HCT116 (cell line): ENCODE measurements at regions not wholly inside any gene's neighbourhood (a gene's known extent, or its start where the extent isn't known, plus 50 kb on each side); places are given as distances from the start of the nearest gene placed in this dataset.

Experiments
- ATAC-seq: fragments of 200-7000 bp; cut with Tn5 transposase; 2 replicates; pipeline ENCODE4 v1.9.1; 2020; ENCODE audit warnings: mild to moderate bottlenecking, moderate library complexity
- BruUV-seq: library from RNA; stranded (reverse); fragments of 400-500 nt; replicated peaks from 2 replicates; lab custom pipeline; 2021; lab: Mats Ljungman, UMichigan
- CTCF ChIA-PET: fragments of 300-600 bp; sonication (Branson Sonifier 250); formaldehyde crosslinking; loops from one replicate; lab custom pipeline; 2021; ENCODE audit warnings: antibody characterized with exemption; lab: Charles Lee
- POLR2A ChIA-PET: fragments of 300-600, 350-600 bp; sonication (Branson Sonifier 250); formaldehyde crosslinking; loops from one replicate; lab custom pipeline; 2021; ENCODE audit warnings: antibody characterized with exemption; lab: Charles Lee
- RAD21 ChIA-PET, 2 experiments: fragments of 300-600 bp; sonication (Branson Sonifier 250); formaldehyde crosslinking; loops; one replicate each; lab custom pipeline; 2023; ENCODE audit warnings: low total read pairs in 2 of 2; ENCODE audit not compliant: uncharacterized antibody in 2 of 2, unreplicated experiment in 2 of 2, low non-redundant PET in 1 of 2; lab: Charles Lee
- DNase-seq: peaks from one replicate; pipeline ENCODE4 v3.0.0-alpha.2; 2010; ENCODE audit warnings: low read depth, low spot score
- H2AFZ ChIP-seq: fragments of 200-600 bp; shearing (Covaris generic), sonication (generic); 2 replicates; pipeline ENCODE4 v1.6.1; 2017; ENCODE audit warnings: low read depth, mixed run types, mixed read lengths, antibody characterized with exemption, low read length; ENCODE audit not compliant: poor library complexity, severe bottlenecking
- H3K27ac ChIP-seq: 2 replicates; pipeline ENCODE4 v1.5.1; 2012; ENCODE audit warnings: low read depth, low read length
- H3K27me3 ChIP-seq: fragments of 200-600 bp; sonication (generic); 2 replicates; pipeline ENCODE4 v1.6.1; 2016; ENCODE audit warnings: mixed run types, low read length, mixed read lengths; ENCODE audit not compliant: insufficient read depth
- H3K36me3 ChIP-seq, 2 experiments: fragments of 200-500 bp in 1 of 2; fragments of 200-600 bp in 1 of 2; sonication (Bioruptor generic) in 1 of 2; sonication (generic) in 1 of 2; 2 replicates each; pipeline versions ENCODE4 v1.5.1 to v1.6.1; 2014 to 2016; ENCODE audit warnings: low read length in 2 of 2, inconsistent platforms in 1 of 2, mixed read lengths in 1 of 2, mixed run types in 1 of 2; ENCODE audit not compliant: insufficient read depth in 2 of 2, control insufficient read depth in 1 of 2
- H3K4me1 ChIP-seq, 2 experiments: fragments of 200-600 bp in 1 of 2; sonication (generic) in 1 of 2; 2 replicates each; pipeline versions ENCODE4 v1.5.1 to v1.6.1; 2012 to 2017; ENCODE audit warnings: low read length in 2 of 2, inconsistent platforms in 1 of 2, mild to moderate bottlenecking in 1 of 2, mixed read lengths in 1 of 2, mixed run types in 1 of 2, moderate library complexity in 1 of 2; ENCODE audit not compliant: insufficient read depth in 2 of 2, control insufficient read depth in 1 of 2
- H3K4me2 ChIP-seq: fragments of 200-600 bp; sonication (generic); 2 replicates; pipeline ENCODE4 v1.6.1; 2017; ENCODE audit warnings: mixed run types, low read length, mixed read lengths
- H3K4me3 ChIP-seq, 2 experiments: fragments of 200-600 bp in 1 of 2; sonication (generic) in 1 of 2; replicated peaks in 1 of 2; 2 replicates each; pipeline ENCODE4 v1.5.1; 2011 to 2016; ENCODE audit warnings: low read length in 2 of 2, control low read depth in 1 of 2, low read depth in 1 of 2, mild to moderate bottlenecking in 1 of 2, mixed read lengths in 1 of 2, mixed run types in 1 of 2
- H3K79me2 ChIP-seq: fragments of 200-600 bp; sonication (generic); 2 replicates; pipeline ENCODE4 v1.6.1; 2017; ENCODE audit warnings: mild to moderate bottlenecking, mixed run types, low read length, moderate library complexity, mixed read lengths; ENCODE audit not compliant: insufficient read depth
- H3K9ac ChIP-seq: fragments of 200-600 bp; sonication (generic); 2 replicates; pipeline ENCODE4 v1.6.1; 2016; ENCODE audit warnings: low read length, mixed read lengths
- H3K9me2 ChIP-seq: fragments of 200-600 bp; sonication (generic), shearing (Covaris generic); 2 replicates; pipeline ENCODE4 v1.6.1; 2017; ENCODE audit warnings: mixed run types, mild to moderate bottlenecking, moderate library complexity; ENCODE audit not compliant: insufficient read depth
- H3K9me3 ChIP-seq, 2 experiments: fragments of 200-500 bp in 1 of 2; fragments of 200-600 bp in 1 of 2; sonication (Bioruptor generic) in 1 of 2; sonication (generic) in 1 of 2; 2 replicates each; pipeline ENCODE4 v1.6.1; 2014 to 2017; ENCODE audit warnings: low read length in 2 of 2, mixed read lengths in 2 of 2, inconsistent platforms in 1 of 2, low read depth in 1 of 2, mild to moderate bottlenecking in 1 of 2, mixed run types in 1 of 2, moderate library complexity in 1 of 2; ENCODE audit not compliant: control insufficient read depth in 1 of 2, insufficient read depth in 1 of 2
- H4K20me1 ChIP-seq: fragments of 200-600 bp; sonication (generic), shearing (Covaris generic); 2 replicates; pipeline ENCODE4 v1.6.1; 2017; ENCODE audit warnings: mixed run types, mild to moderate bottlenecking, moderate library complexity; ENCODE audit not compliant: insufficient read depth
- CTCF ChIP-seq, 3 experiments: fragments of 200-600 bp in 1 of 3; sonication (generic) in 1 of 3; IDR thresholded peaks in 2 of 3; conservative IDR thresholded peaks in 1 of 3; 2 replicates each; pipeline ENCODE4 v1.5.1; 2012 to 2017; ENCODE audit warnings: low read depth in 2 of 3, low read length in 2 of 3, antibody characterized with exemption in 1 of 3, borderline replicate concordance in 1 of 3, control low read depth in 1 of 3, mild to moderate bottlenecking in 1 of 3, mixed read lengths in 1 of 3, mixed run types in 1 of 3, moderate library complexity in 1 of 3; ENCODE audit not compliant: insufficient read depth in 1 of 3
- FOSL1 ChIP-seq: IDR thresholded peaks from 2 replicates; pipeline ENCODE4 v1.6.1; 2012; ENCODE audit warnings: low read depth
- JUND ChIP-seq: IDR thresholded peaks from 2 replicates; pipeline ENCODE4 v1.6.1; 2012
- REST ChIP-seq: IDR thresholded peaks from 2 replicates; pipeline ENCODE4 v1.6.1; 2012; ENCODE audit warnings: low read depth
- intact Hi-C: fragments of 100-400 bp; cut with micrococcal nuclease; formaldehyde crosslinking; loops from 2 replicates; pipeline ENCODE4 v1.10.0; 2022

GRCh38 chr5:57539281-57539701 is 56.7 kb upstream of the ACTBL2 start:
- H3K4me1 ChIP-seq = peaks cover 0 to 7% of the 10 kb centered on the region in 2 experiments; a peak in 1 of 4 replicates
- ChIA-PET CTCF (no interaction called here), RAD21 (no interaction called here), POLR2A (no interaction called here)
- ATAC-seq (no peak), DNase-seq (no peak)
- TF ChIP-seq REST = no peak
- TF ChIP-seq CTCF (IDR thresholded peaks at IDR 0.05 in 2 of 3, conservative IDR thresholded peaks at IDR 0.05 in 1 of 3; ENCODE audit: borderline replicate concordance in 1 of 3, insufficient read depth in 1 of 3, low read depth in 2 of 3, low read length in 2 of 3) = peak in 1 of 3 experiments; percentile 17; a peak in 2 of 6 replicates
- no peak for TF ChIP-seq JUND
- TF ChIP-seq FOSL1 = no peak
- H3K27ac ChIP-seq = no peak overlapping the region
- intact Hi-C loops = no loop called here
- H4K20me1 ChIP-seq = no peaks in the 10 kb centered on the region
- H2AFZ ChIP-seq = no peak overlapping the region
- no peak overlapping the region for H3K4me3 ChIP-seq
- no peaks in the 10 kb centered on the region for H3K9me2 ChIP-seq
- BruUV-seq = no TSS peak
- H3K9ac ChIP-seq = no peak overlapping the region
- H3K79me2 ChIP-seq = no peaks in the 10 kb centered on the region
- H3K27me3 ChIP-seq = no peaks in the 10 kb centered on the region
- no peak overlapping the region for H3K4me2 ChIP-seq
- no peaks in the 10 kb centered on the region for H3K9me3 ChIP-seq
- H3K36me3 ChIP-seq = no peaks in the 10 kb centered on the region
